Type B pancreatic cell (in vitro differentiated cells): ENCODE measurements at regions not wholly inside any gene's neighbourhood (a gene's known extent, or its start where the extent isn't known, plus 50 kb on each side); places are given as distances from the start of the nearest gene placed in this dataset.
A peak's percentile ranks its signal among the peaks of the same experiment; 100 is the strongest.

Experiments
- DNase-seq: peaks from one replicate; pipeline ENCODE4 v3.0.0; 2021; ENCODE audit warnings: mixed read lengths; ENCODE audit not compliant: unreplicated experiment; ENCODE audit errors: extremely low spot score
- H3K27ac Mint-ChIP-seq: 2 replicates; pipeline ENCODE4 v1.8.0; 2021; ENCODE audit warnings: mild to moderate bottlenecking, mixed read lengths
- H3K27me3 Mint-ChIP-seq: 2 replicates; pipeline ENCODE4 v1.8.0; 2021; ENCODE audit warnings: mixed read lengths
- H3K36me3 Mint-ChIP-seq: 2 replicates; pipeline ENCODE4 v1.8.0; 2021; ENCODE audit warnings: mixed read lengths
- H3K4me1 Mint-ChIP-seq: one replicate; pipeline ENCODE4 v1.8.0; 2021; ENCODE audit warnings: mixed read lengths; ENCODE audit not compliant: unreplicated experiment
- H3K4me3 Mint-ChIP-seq: 2 replicates; pipeline ENCODE4 v1.8.0; 2021; ENCODE audit warnings: mild to moderate bottlenecking, mixed read lengths
- H3K9me3 Mint-ChIP-seq: 2 replicates; pipeline ENCODE4 v1.8.0; 2021; ENCODE audit warnings: mixed read lengths
- CTCF ChIP-seq: fragments of 200-600 bp; sonication (generic); conservative IDR thresholded peaks from 2 replicates; pipeline ENCODE4 v1.5.0; 2021; ENCODE audit warnings: antibody characterized with exemption, mild to moderate bottlenecking

GRCh38 chrX:84611843-84612636 lies 109.8 kb upstream of the HDX start:
- H3K27me3 Mint-ChIP-seq, result no peaks in the 10 kb centered on the region
- no peak for TF ChIP-seq CTCF
- no peak overlapping the region for H3K27ac Mint-ChIP-seq
- H3K9me3 Mint-ChIP-seq, result no peaks in the 10 kb centered on the region
- no peaks in the 10 kb centered on the region for H3K4me1 Mint-ChIP-seq
- no peak overlapping the region for H3K4me3 Mint-ChIP-seq
- no peaks in the 10 kb centered on the region for H3K36me3 Mint-ChIP-seq
- DNase-seq, result no peak

GRCh38 chrX:84634201-84634782 lies 132.0 kb upstream of the HDX start:
- no peak for TF ChIP-seq CTCF
- no peaks in the 10 kb centered on the region for H3K9me3 Mint-ChIP-seq
- no peak overlapping the region for H3K4me3 Mint-ChIP-seq
- H3K27me3 Mint-ChIP-seq, result no peaks in the 10 kb centered on the region
- no peak for DNase-seq
- H3K4me1 Mint-ChIP-seq, result no peaks in the 10 kb centered on the region
- no peak overlapping the region for H3K27ac Mint-ChIP-seq
- H3K36me3 Mint-ChIP-seq, result no peaks in the 10 kb centered on the region

- Mint-ChIP-seq H3K36me3 (no peaks in the 10 kb centered on the region), H3K4me1 (no peaks in the 10 kb centered on the region), H3K27me3 (no peaks in the 10 kb centered on the region), H3K4me3 (no peak overlapping the region), H3K9me3 (no peaks in the 10 kb centered on the region), H3K27ac (no peak overlapping the region)
- TF ChIP-seq CTCF, result no peak
- DNase-seq, result no peak
Measured at GRCh38 chrX:84666086-84666485, 163.8 kb upstream of the HDX start.

- TF ChIP-seq CTCF, result no peak
- H3K27ac Mint-ChIP-seq, result no peak overlapping the region
- H3K4me1 Mint-ChIP-seq, result no peaks in the 10 kb centered on the region
- H3K36me3 Mint-ChIP-seq, result no peaks in the 10 kb centered on the region
- H3K4me3 Mint-ChIP-seq, result no peak overlapping the region
- no peaks in the 10 kb centered on the region for H3K27me3 Mint-ChIP-seq
- no peak for DNase-seq
- no peaks in the 10 kb centered on the region for H3K9me3 Mint-ChIP-seq
Measured at GRCh38 chrX:84690228-84690627, 188.0 kb upstream of the HDX start.

- H3K4me3 Mint-ChIP-seq, result peak overlapping the region; percentile 53
- H3K27ac Mint-ChIP-seq, result no peak overlapping the region
Measured at GRCh38 chrX:84709987-84710386, 207.7 kb upstream of the HDX start.

More at GRCh38 chrX:84709987-84710386, 207.7 kb upstream of the HDX start:
- Mint-ChIP-seq H3K36me3 (no peaks in the 10 kb centered on the region), H3K27me3 (no peaks in the 10 kb centered on the region), H3K4me1 (no peaks in the 10 kb centered on the region), H3K9me3 (peaks cover 5% of the 10 kb centered on the region)
- TF ChIP-seq CTCF, result no peak
- DNase-seq, result no peak
